ENCODE measurements at regions not wholly inside any gene's neighbourhood (a gene's known extent, or its start where the extent isn't known, plus 50 kb on each side); places are given as distances from the start of the nearest gene placed in this dataset.

DNA sequence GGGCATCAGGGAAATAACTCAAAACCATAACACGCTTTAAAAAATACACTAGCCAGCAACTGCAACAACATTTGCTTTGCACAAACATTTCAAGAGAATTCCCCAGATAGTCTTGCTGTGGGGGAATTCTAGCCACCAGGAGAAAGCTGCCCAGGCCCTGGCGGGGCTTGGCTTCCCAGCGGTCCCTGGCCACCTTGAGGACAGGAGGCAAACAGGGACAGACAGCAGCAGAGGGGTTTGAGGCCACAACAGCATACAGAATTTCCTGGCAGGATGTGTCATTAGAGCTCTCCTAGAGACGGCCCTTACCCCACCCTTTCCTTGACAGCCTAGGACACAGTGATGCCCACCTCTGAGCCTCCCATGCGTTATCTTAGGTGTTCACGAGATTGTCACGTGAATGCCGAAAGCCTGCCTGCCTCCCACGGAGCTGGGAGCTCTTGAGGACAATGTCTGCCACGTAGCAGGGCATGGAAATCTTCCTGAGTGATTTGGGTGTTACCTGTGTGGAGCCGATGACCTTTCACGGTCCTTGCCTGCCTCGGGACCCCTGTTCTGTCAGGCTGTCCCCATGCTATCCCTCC, 114.3 kb downstream of the RBFOX3 start:
- intact Hi-C loops (cut with DNase I; ENCODE audit: low total_unique reads): no loop called here
- 79 to 88% methylated on average over 12 to 13 of the region's 13 CpGs for WGBS, 2 donors
- TF ChIP-seq, protein P1, sequence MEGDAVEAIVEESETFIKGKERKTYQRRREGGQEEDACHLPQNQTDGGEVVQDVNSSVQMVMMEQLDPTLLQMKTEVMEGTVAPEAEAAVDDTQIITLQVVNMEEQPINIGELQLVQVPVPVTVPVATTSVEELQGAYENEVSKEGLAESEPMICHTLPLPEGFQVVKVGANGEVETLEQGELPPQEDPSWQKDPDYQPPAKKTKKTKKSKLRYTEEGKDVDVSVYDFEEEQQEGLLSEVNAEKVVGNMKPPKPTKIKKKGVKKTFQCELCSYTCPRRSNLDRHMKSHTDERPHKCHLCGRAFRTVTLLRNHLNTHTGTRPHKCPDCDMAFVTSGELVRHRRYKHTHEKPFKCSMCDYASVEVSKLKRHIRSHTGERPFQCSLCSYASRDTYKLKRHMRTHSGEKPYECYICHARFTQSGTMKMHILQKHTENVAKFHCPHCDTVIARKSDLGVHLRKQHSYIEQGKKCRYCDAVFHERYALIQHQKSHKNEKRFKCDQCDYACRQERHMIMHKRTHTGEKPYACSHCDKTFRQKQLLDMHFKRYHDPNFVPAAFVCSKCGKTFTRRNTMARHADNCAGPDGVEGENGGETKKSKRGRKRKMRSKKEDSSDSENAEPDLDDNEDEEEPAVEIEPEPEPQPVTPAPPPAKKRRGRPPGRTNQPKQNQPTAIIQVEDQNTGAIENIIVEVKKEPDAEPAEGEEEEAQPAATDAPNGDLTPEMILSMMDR (IDR thresholded peaks at IDR 0.05): no peak
- no peak for TF ChIP-seq POLR2A (IDR thresholded peaks at IDR 0.05)
- H3K4me3 ChIP-seq (ENCODE audit: low read depth, poor library complexity, severe bottlenecking): no peak overlapping the region
- no peak for DNase-seq (ENCODE audit: low spot score in 2 of 2)

DNA sequence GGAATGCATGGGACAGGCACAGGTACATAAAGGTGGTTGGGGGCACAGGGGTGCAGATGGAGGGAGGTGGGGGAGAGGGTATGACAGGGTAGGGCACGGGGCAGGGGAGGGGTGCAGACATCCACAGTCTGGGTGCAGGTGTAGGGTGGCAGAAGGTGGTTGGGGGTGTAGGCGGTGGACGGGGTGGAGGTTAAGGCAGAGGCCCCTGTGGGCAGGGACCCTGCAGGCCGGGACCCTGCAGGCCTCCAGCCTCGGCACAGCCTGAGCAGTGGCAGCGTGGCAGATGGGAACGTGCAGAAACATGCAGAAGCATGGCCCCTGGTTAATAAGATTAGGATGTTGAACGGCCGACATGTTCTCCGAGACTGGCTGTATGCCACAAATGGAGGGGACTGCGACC, 115.2 kb downstream of the RBFOX3 start:
- no peak for DNase-seq (ENCODE audit: low spot score in 2 of 2)
- H3K4me3 ChIP-seq (ENCODE audit: low read depth, poor library complexity, severe bottlenecking): no peak overlapping the region
- 40 to 48% methylated on average over 11 of the region's 11 CpGs for WGBS, 2 donors
- intact Hi-C loops (cut with DNase I; ENCODE audit: low total_unique reads): no loop called here
- no peak for TF ChIP-seq POLR2A (IDR thresholded peaks at IDR 0.05)
- TF ChIP-seq, protein P1 (IDR thresholded peaks at IDR 0.05): no peak

DNA sequence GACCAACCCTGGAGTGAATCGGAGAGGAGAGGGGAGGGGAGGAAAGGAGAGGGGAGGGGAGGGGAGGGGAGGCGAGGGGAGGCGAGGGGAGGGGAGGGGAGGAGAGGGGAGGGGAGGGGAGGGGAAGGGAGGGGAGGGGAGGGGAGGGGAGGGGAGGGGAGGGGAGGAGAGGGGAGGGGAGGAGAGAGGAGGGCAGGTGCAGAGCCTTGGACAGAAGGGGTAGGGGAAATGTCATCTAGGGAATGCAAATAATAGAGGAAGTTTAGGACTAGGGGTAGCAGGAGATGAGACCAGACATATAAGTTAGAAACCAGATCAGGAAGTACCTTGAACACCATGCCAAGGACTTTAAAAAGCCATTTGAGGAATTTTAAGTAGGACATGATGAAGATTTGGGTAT, 119.8 kb downstream of the RBFOX3 start:
- 75% methylated on average over 1 of the region's 3 CpGs; no CpG with 5 or more reads in 1 of the 2 donors for WGBS, 2 donors

DNA sequence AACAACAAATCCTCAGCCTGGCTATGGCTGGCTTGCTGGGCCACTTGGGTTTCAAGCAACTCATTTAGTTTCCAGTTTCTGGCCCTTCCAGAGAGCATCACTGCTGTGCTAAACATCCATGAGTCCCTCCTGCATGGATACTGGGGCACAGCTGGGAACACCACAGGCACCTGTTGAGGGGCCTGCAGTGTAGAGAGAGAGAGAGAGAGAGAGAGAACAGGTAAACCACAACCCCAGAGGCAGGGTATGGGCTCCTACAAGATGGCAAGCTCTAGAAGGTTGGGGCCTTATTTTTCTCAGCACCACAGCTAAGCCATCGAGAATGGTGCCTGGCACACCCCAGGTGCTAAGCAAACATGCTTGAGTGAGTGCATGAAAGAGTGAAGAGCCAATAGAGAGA, 120.3 kb downstream of the RBFOX3 start:
- WGBS, 2 donors: 47 to 76% methylated on average over 1 of the region's 1 CpG
- TF ChIP-seq, protein P1 (IDR thresholded peaks at IDR 0.05): no peak
- no peak for TF ChIP-seq POLR2A (IDR thresholded peaks at IDR 0.05)
- intact Hi-C loops (cut with DNase I; ENCODE audit: low total_unique reads): no loop called here
- H3K4me3 ChIP-seq (ENCODE audit: low read depth, poor library complexity, severe bottlenecking): no peak overlapping the region
- no peak for DNase-seq (ENCODE audit: low spot score in 2 of 2)

More for the DNA sequence above, 119.8 kb downstream of the RBFOX3 start:
- DNase-seq (ENCODE audit: low spot score in 2 of 2): no peak
- intact Hi-C loops (cut with DNase I; ENCODE audit: low total_unique reads): no loop called here
- no peak for TF ChIP-seq POLR2A (IDR thresholded peaks at IDR 0.05)
- TF ChIP-seq, protein P1 (IDR thresholded peaks at IDR 0.05): no peak
- no peak overlapping the region for H3K4me3 ChIP-seq (ENCODE audit: low read depth, poor library complexity, severe bottlenecking)

DNA sequence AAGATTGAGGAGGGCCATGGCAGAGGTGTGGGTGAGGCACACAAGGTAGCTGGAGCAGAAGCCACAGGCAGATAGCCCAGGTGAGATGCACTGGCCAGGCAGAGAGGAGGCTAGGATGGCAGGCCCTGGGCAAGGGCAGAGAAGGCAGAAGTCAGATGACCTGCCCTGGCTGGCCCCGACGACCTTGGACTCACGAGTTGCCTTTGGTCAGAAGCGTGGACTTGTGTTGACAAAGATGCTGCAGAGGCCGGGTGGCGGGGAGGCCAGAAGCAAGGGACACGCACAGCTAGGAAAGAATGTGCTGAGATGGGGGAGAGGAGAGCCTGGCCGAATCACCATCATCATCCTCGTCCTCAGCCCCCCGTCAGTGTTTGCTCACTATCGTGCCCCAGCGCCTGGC, 123.7 kb downstream of the RBFOX3 start:
- TF ChIP-seq, protein P1 (IDR thresholded peaks at IDR 0.05): no peak
- TF ChIP-seq POLR2A (IDR thresholded peaks at IDR 0.05): no peak
- DNase-seq (ENCODE audit: low spot score in 2 of 2): no peak
- no peak overlapping the region for H3K4me3 ChIP-seq (ENCODE audit: low read depth, poor library complexity, severe bottlenecking)
- intact Hi-C loops (cut with DNase I; ENCODE audit: low total_unique reads): no loop called here
- 82 to 90% methylated on average over 12 of the region's 12 CpGs for WGBS, 2 donors

DNA sequence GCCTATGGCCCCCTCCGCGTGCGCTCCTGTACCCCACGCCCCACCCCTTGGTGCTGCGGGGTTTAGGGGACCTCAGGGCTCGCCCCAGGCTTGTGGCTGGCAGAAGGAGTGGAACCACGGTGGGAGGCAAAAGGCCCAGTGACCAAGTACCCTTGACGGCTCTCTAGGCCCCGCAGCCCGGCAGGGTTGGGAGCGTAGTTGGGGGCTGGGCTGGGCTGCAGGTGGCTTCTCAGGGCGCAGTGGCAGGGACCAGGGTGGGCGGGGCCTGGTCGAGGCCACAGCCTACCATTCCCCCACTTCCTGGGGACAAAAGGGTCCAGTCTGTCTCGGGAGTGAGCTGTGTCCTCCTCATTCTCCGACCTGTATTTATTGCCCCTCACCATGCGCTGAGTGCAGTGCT, 124.9 kb downstream of the RBFOX3 start:
- WGBS, 2 donors: 56 to 69% methylated on average over 15 to 17 of the region's 17 CpGs
- no peak for DNase-seq (ENCODE audit: low spot score in 2 of 2)
- H3K4me3 ChIP-seq (ENCODE audit: low read depth, poor library complexity, severe bottlenecking): no peak overlapping the region
- TF ChIP-seq, protein P1 (IDR thresholded peaks at IDR 0.05): no peak
- TF ChIP-seq POLR2A (IDR thresholded peaks at IDR 0.05): no peak
- intact Hi-C loops (cut with DNase I; ENCODE audit: low total_unique reads): no loop called here
